GM12878 (cell line): ENCODE measurements at regions not wholly inside any gene's neighbourhood (a gene's known extent, or its start where the extent isn't known, plus 50 kb on each side); places are given as distances from the start of the nearest gene placed in this dataset.

Source experiments
- ATAC-seq: fragments of 200-7000 bp; cut with Tn5 transposase; 3 replicates; pipeline ENCODE4 v1.9.1; 2020; ENCODE audit warnings: mild to moderate bottlenecking, moderate library complexity
- BruUV-seq: library from RNA; stranded (reverse); fragments of 400-500 nt; replicated peaks from 2 replicates; lab custom pipeline; 2021; lab: Mats Ljungman, UMichigan
- CTCF ChIA-PET: fragments of 300-600 bp; sonication (Branson Sonifier 250); formaldehyde crosslinking; extraction: SDS; loops from one replicate; lab custom pipeline; 2021; ENCODE audit warnings: inconsistent platforms; lab: Yijun Ruan, JAX
- POLR2A ChIA-PET: fragments of 350-600 bp; formaldehyde crosslinking; extraction: SDS; loops from one replicate; lab custom pipeline; 2021; ENCODE audit warnings: inconsistent platforms; lab: Charles Lee
- RAD21 ChIA-PET: fragments of 300-600 bp; sonication (Branson Sonifier 250); formaldehyde crosslinking; loops from one replicate; lab custom pipeline; 2023; ENCODE audit warnings: antibody characterized with exemption; ENCODE audit not compliant: unreplicated experiment; lab: Charles Lee
- SMC1A ChIA-PET: fragments of 300-600 bp; sonication (Branson Sonifier 250); formaldehyde crosslinking; loops from one replicate; lab custom pipeline; 2023; ENCODE audit not compliant: unreplicated experiment, uncharacterized antibody; lab: Charles Lee
- DNase-seq: peaks from one replicate; pipeline ENCODE4 v3.0.0-alpha.2; 2011; ENCODE audit warnings: low read depth, low spot score
- FAIRE-seq: peaks from 3 replicates; lab custom pipeline; 2011; peaks lifted over from hg19 to GRCh38; lab: Jason Lieb, UNC
- H2AFZ ChIP-seq: 2 replicates; pipeline ENCODE4 v1.6.0; 2011; ENCODE audit warnings: low read depth, low read length, control low read depth; ENCODE audit not compliant: control insufficient read depth
- H3K27ac ChIP-seq: 2 replicates; pipeline ENCODE4 v1.5.1; 2011; ENCODE audit warnings: control low read depth; ENCODE audit not compliant: control insufficient read depth, insufficient read depth
- H3K27me3 ChIP-seq, 2 experiments: replicated peaks in 1 of 2; 2 replicates each; pipeline versions ENCODE4 v1.6.0 to v1.6.1; 2011; ENCODE audit warnings: low read length in 1 of 2; ENCODE audit not compliant: control insufficient read depth in 2 of 2, insufficient read depth in 2 of 2
- H3K36me3 ChIP-seq, 2 experiments: 2 replicates each; pipeline ENCODE4 v1.5.1; 2011; ENCODE audit warnings: low read length in 1 of 2; ENCODE audit not compliant: control insufficient read depth in 2 of 2, insufficient read depth in 2 of 2
- H3K4me1 ChIP-seq: 2 replicates; pipeline ENCODE4 v1.6.1; 2011; ENCODE audit warnings: mild to moderate bottlenecking, low read length, moderate library complexity, mixed read lengths; ENCODE audit not compliant: control insufficient read depth, insufficient read depth
- H3K4me2 ChIP-seq: 2 replicates; pipeline ENCODE4 v1.6.0; 2011; ENCODE audit warnings: control low read depth; ENCODE audit not compliant: control insufficient read depth, insufficient read depth
- H3K4me3 ChIP-seq: fragments of 200-600 bp; sonication (generic); 2 replicates; pipeline ENCODE4 v1.5.1; 2016
- H3K79me2 ChIP-seq: 2 replicates; pipeline ENCODE4 v1.6.0; 2011; ENCODE audit warnings: low read length; ENCODE audit not compliant: control insufficient read depth, insufficient read depth
- H3K9ac ChIP-seq: 2 replicates; pipeline ENCODE4 v1.8.0; 2011; ENCODE audit warnings: low read length, control low read depth, mixed read lengths; ENCODE audit not compliant: control insufficient read depth, insufficient read depth
- H3K9me3 ChIP-seq: replicated peaks from 3 replicates; pipeline ENCODE4 v1.5.1; 2011; ENCODE audit warnings: mild to moderate bottlenecking, low read length; ENCODE audit not compliant: control insufficient read depth, insufficient read depth
- H4K20me1 ChIP-seq: 2 replicates; pipeline ENCODE4 v1.6.0; 2011; ENCODE audit not compliant: control insufficient read depth, insufficient read depth
- ATF7 ChIP-seq: fragments of 450-650 bp; IDR thresholded peaks from 2 replicates; pipeline ENCODE4 v1.6.1; 2016; ENCODE audit warnings: low read depth, mild to moderate bottlenecking
- E2F4 ChIP-seq: IDR thresholded peaks from 2 replicates; pipeline ENCODE4 v1.6.1; 2012; ENCODE audit warnings: low read depth, low read length, improper control_type of control experiment
- E2F8 ChIP-seq: fragments of 450-650 bp; IDR thresholded peaks from 2 replicates; pipeline ENCODE4 v1.6.1; 2018; ENCODE audit warnings: mild to moderate bottlenecking, low read depth, moderate library complexity; ENCODE audit not compliant: partially characterized antibody
- HSF1 ChIP-seq: fragments of 150-350 bp; IDR thresholded peaks from 2 replicates; pipeline ENCODE4 v1.6.1; 2014; ENCODE audit warnings: mild to moderate bottlenecking, low read depth, low read length
- LARP7 ChIP-seq: fragments of 450-650 bp; IDR thresholded peaks from 2 replicates; pipeline ENCODE4 v1.6.1; 2017; ENCODE audit warnings: mild to moderate bottlenecking
- NR2C2 ChIP-seq: IDR thresholded peaks from 2 replicates; pipeline ENCODE4 v1.6.1; 2011; ENCODE audit warnings: borderline replicate concordance, low read depth; ENCODE audit not compliant: control insufficient read depth, insufficient read length
- PML ChIP-seq: IDR thresholded peaks from 2 replicates; pipeline ENCODE4 v1.6.1; 2012; ENCODE audit warnings: low read length, inconsistent platforms
- POLR2A ChIP-seq: IDR thresholded peaks from 2 replicates; pipeline ENCODE4 v1.6.1; 2011; ENCODE audit warnings: low read depth, mild to moderate bottlenecking, low read length
- POLR2AphosphoS5 ChIP-seq: IDR thresholded peaks from 2 replicates; pipeline ENCODE4 v1.6.1; 2011; ENCODE audit warnings: mild to moderate bottlenecking, low read length, inconsistent platforms
- STAT1 ChIP-seq: fragments of 450-650 bp; conservative IDR thresholded peaks from 2 replicates; pipeline ENCODE4 v1.6.1; 2014; ENCODE audit warnings: antibody characterized with exemption, mild to moderate bottlenecking
- STAT3 ChIP-seq: IDR thresholded peaks from 2 replicates; pipeline ENCODE4 v1.6.1; 2011; ENCODE audit warnings: low read depth, low read length, improper control_type of control experiment
- USF1 ChIP-seq: IDR thresholded peaks from 2 replicates; pipeline ENCODE4 v1.6.1; 2011; ENCODE audit warnings: borderline replicate concordance, low read depth, mild to moderate bottlenecking, moderate library complexity, mixed read lengths, low read length; ENCODE audit not compliant: insufficient read depth; ENCODE audit errors: extremely low read length
- YY1 ChIP-seq: IDR thresholded peaks from 2 replicates; pipeline ENCODE4 v1.6.1; 2011; ENCODE audit warnings: low read depth, mild to moderate bottlenecking, low read length
- ZNF24 ChIP-seq: fragments of 450-650 bp; IDR thresholded peaks from 2 replicates; pipeline ENCODE4 v1.6.1; 2017; ENCODE audit warnings: antibody characterized with exemption, mild to moderate bottlenecking
- ZNF592 ChIP-seq: fragments of 450-650 bp; IDR thresholded peaks from 2 replicates; pipeline ENCODE4 v1.6.1; 2017; ENCODE audit warnings: mild to moderate bottlenecking, moderate library complexity
- WGBS: methylation state at CpG from one replicate; pipeline ENCODE4 v1.1.6; 2016; ENCODE audit warnings: low lambda C conversion rate; ENCODE audit not compliant: insufficient replicate concordance, insufficient coverage; ENCODE audit errors: missing lambda C conversion rate; 5-methylcytosine and 5-hydroxymethylcytosine counted together
- in situ Hi-C: fragments of 300-500 bp; cut with MboI; formaldehyde crosslinking; loops from 9 replicates; pipeline ENCODE4 v1.14.3; 2018; ENCODE audit warnings: mixed read lengths
- intact Hi-C: fragments of 100-400 bp; cut with micrococcal nuclease; formaldehyde crosslinking; loops from one replicate; pipeline ENCODE4 v1.14.2; 2022; ENCODE audit not compliant: unreplicated experiment

- no peaks in the 10 kb centered on the region for H4K20me1 ChIP-seq
- H3K4me1 ChIP-seq, result no peaks in the 10 kb centered on the region
- ChIA-PET RAD21 (no interaction called here), POLR2A (no interaction called here), SMC1A (no interaction called here), CTCF (no interaction called here)
- no peaks in the 10 kb centered on the region for H3K27me3 ChIP-seq
- DNase-seq (no peak), ATAC-seq (no peak), FAIRE-seq (no peak)
- H2AFZ ChIP-seq, result no peak overlapping the region
- no peaks in the 10 kb centered on the region for H3K36me3 ChIP-seq
- no peak overlapping the region for H3K9ac ChIP-seq
- no peaks in the 10 kb centered on the region for H3K79me2 ChIP-seq
- WGBS, result 25% methylated on average over 7 of the region's 7 CpGs
- H3K9me3 ChIP-seq, result no peaks in the 10 kb centered on the region
- H3K4me3 ChIP-seq, result no peak overlapping the region
- BruUV-seq, result no TSS peak
- no peak overlapping the region for H3K4me2 ChIP-seq
- intact Hi-C loops, result no loop called here
- in situ Hi-C loops, result no loop called here
- H3K27ac ChIP-seq, result no peak overlapping the region
- no peak for TF ChIP-seq POLR2AphosphoS5
- no peak for TF ChIP-seq HSF1
- no peak for TF ChIP-seq STAT1
- TF ChIP-seq LARP7, result no peak
- no peak for TF ChIP-seq ATF7
- TF ChIP-seq E2F8, result no peak
- TF ChIP-seq NR2C2, result no peak
- TF ChIP-seq USF1, result no peak
- TF ChIP-seq PML, result no peak
- no peak for TF ChIP-seq E2F4
- no peak for TF ChIP-seq STAT3
- no peak for TF ChIP-seq POLR2A
- TF ChIP-seq ZNF24, result no peak
- no peak for TF ChIP-seq YY1
- no peak for TF ChIP-seq ZNF592
Measured at GRCh38 chr2:104638190-104638858, 215.6 kb upstream of the POU3F3 start.
